ENCODE measurements at regions not wholly inside any gene's neighbourhood (a gene's known extent, or its start where the extent isn't known, plus 50 kb on each side); places are given as distances from the start of the nearest gene placed in this dataset.
A peak's percentile ranks its signal among the peaks of the same experiment; 100 is the strongest.

DNA sequence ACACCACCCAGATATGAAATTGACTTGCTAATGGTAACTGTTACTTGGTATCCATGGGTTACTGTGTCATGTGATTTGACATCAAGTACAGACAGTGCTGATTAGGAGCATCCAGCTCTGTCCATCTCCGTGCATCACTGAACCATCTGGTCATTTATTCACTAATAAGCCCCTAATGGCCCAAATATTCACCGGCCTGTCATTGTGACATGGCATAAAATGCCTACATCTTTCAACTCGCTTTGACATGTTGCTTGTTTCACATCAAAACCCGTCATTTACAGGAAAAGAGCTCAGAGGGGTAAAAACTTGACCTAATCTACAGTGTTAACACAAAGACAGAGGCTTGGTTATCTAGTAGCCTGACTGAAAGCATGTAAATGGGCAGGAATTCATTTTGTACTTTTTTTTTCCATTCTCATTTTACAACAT lies 308.9 kb upstream of the ATP5MC3 start:
- Histone ChIP-seq H2BK20ac (ENCODE audit: low read length) (no peak overlapping the region), H2BK15ac (ENCODE audit: low read length) (no peak overlapping the region), H2BK12ac (ENCODE audit: low read depth, low read length) (no peak overlapping the region), H2BK5ac (ENCODE audit: low read depth, low read length) (no peak overlapping the region; the same call in 1 of the 2 replicates), H3K4me2 (ENCODE audit: insufficient read depth in 1 of 2, low read depth in 2 of 2, low read length in 2 of 2) (no peak overlapping the region), H3K36me3 (ENCODE audit: control insufficient read depth in 2 of 4, insufficient read depth in 4 of 4, low read length in 3 of 4) (no peaks in the 10 kb centered on the region; a peak in 2 of 8 replicates), H2AFZ (ENCODE audit: low read length) (0 out of 2 replicates have a peak overlapping the region, but pooled peaks have one; percentile 10), H3K79me1 (ENCODE audit: low read depth, low read length) (no peaks in the 10 kb centered on the region), H3K23me2 (ENCODE audit: low read depth, low read length) (no peaks in the 10 kb centered on the region), H4K8ac (ENCODE audit: extremely low read depth, insufficient read depth, low read length) (no peak overlapping the region), H3K18ac (ENCODE audit: extremely low read depth, low read length) (no peak overlapping the region), H2AK5ac (ENCODE audit: low read depth, low read length) (no peak overlapping the region), H2BK120ac (replicated peaks; ENCODE audit: low read depth, low read length) (no peak overlapping the region), H3K9ac (replicated peaks in 1 of 4; ENCODE audit: extremely low read depth in 1 of 4, low read depth in 3 of 4, low read length in 3 of 4) (no peak overlapping the region), H3K56ac (replicated peaks; ENCODE audit: insufficient read length, low read depth, low read length) (no peak overlapping the region), H3K4me3 (ENCODE audit: extremely low read depth in 1 of 4, insufficient read depth in 2 of 4, low read depth in 3 of 4, low read length in 4 of 4) (no peak overlapping the region), H3K14ac (ENCODE audit: insufficient read length) (no peak overlapping the region), H3K4ac (replicated peaks; ENCODE audit: insufficient read length, low read depth, low read length) (no peak overlapping the region), H4K20me1 (replicated peaks in 1 of 2; ENCODE audit: control insufficient read depth in 1 of 2, insufficient read depth in 2 of 2, low read length in 2 of 2) (no peaks in the 10 kb centered on the region), H3K79me2 (ENCODE audit: control insufficient read depth in 1 of 2, insufficient read depth in 2 of 2, low read length in 2 of 2) (no peaks in the 10 kb centered on the region), H4K91ac (replicated peaks; ENCODE audit: insufficient read length, low read length) (no peak overlapping the region), H3K4me1 (replicated peaks in 1 of 4; ENCODE audit: control insufficient read depth in 3 of 4, insufficient read depth in 4 of 4, low read length in 3 of 4) (no peaks in the 10 kb centered on the region), H3K23ac (ENCODE audit: insufficient read length) (no peak overlapping the region), H3K9me3 (ENCODE audit: insufficient read depth in 2 of 2, low read depth in 1 of 2, low read length in 1 of 2) (no peaks in the 10 kb centered on the region), H4K5ac (ENCODE audit: insufficient read length, low read depth, low read length) (no peak overlapping the region), H3K27ac (ENCODE audit: low read depth, low read length) (no peak overlapping the region), H3K27me3 (replicated peaks in 1 of 4; ENCODE audit: control insufficient read depth in 3 of 4, extremely low read depth in 1 of 4, insufficient read depth in 3 of 4, low read length in 3 of 4) (no peaks in the 10 kb centered on the region)
- CTCF ChIA-PET (ENCODE audit: partially characterized antibody): no interaction called here
- WGBS, 2 experiments (ENCODE audit: extremely low coverage in 1 of 2, insufficient coverage in 1 of 2, insufficient read length in 1 of 2, insufficient replicate concordance in 2 of 2, low coverage in 1 of 2, low lambda C conversion rate in 2 of 2, missing lambda C conversion rate in 1 of 2): 87% methylated on average over 4 of the region's 4 CpGs; no CpG with 5 or more reads in 1 of the 2 experiments
- FAIRE-seq: no peak
- no peak for DNase-seq (ENCODE audit: low read depth in 1 of 2, low spot score in 2 of 2)
- POLR2A ChIA-PET (ENCODE audit: partially characterized antibody): no interaction called here
- TF ChIP-seq CBX8 (IDR thresholded peaks at IDR 0.05; ENCODE audit: borderline replicate concordance, low read depth, low read length) (no peak), GABPA (IDR thresholded peaks at IDR 0.05; ENCODE audit: borderline replicate concordance, insufficient read depth, low read length) (no peak), POLR2A (IDR thresholded peaks at IDR 0.05; ENCODE audit: control extremely low read depth in 1 of 2, low read depth in 2 of 2, low read length in 2 of 2) (no peak), JUND (IDR thresholded peaks at IDR 0.05; ENCODE audit: low read length) (no peak), TAF1 (IDR thresholded peaks at IDR 0.05; ENCODE audit: low read depth, low read length) (no peak), KDM5A (IDR thresholded peaks at IDR 0.05; ENCODE audit: low read length) (no peak), CREB1 (IDR thresholded peaks at IDR 0.05) (no peak), NRF1 (IDR thresholded peaks at IDR 0.05; ENCODE audit: low read depth, low read length) (no peak), YY1 (IDR thresholded peaks at IDR 0.05; ENCODE audit: low read depth, low read length) (no peak), JUN (IDR thresholded peaks at IDR 0.05; ENCODE audit: low read depth, low read length) (no peak), POU5F1 (IDR thresholded peaks at IDR 0.05; ENCODE audit: low read depth, low read length) (no peak), SP1 (IDR thresholded peaks at IDR 0.05; ENCODE audit: low read depth, low read length) (no peak), TAF7 (optimal IDR thresholded peaks at IDR 0.05; ENCODE audit: borderline replicate concordance, low read depth, low read length) (no peak), ZNF274 (IDR thresholded peaks at IDR 0.05; ENCODE audit: borderline replicate concordance, extremely low read depth, low read length) (no peak), EGR1 (IDR thresholded peaks at IDR 0.05; ENCODE audit: borderline replicate concordance, low read depth, low read length) (no peak), RBBP5 (IDR thresholded peaks at IDR 0.05; ENCODE audit: borderline replicate concordance, low read depth, low read length) (no peak)
- TF ChIP-seq, protein P1, sequence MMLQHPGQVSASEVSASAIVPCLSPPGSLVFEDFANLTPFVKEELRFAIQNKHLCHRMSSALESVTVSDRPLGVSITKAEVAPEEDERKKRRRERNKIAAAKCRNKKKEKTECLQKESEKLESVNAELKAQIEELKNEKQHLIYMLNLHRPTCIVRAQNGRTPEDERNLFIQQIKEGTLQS (IDR thresholded peaks at IDR 0.05; ENCODE audit: insufficient read depth, low read depth, low read length): no peak

All from H1 (cell line).